NCI-H1694 (cell line): ENCODE measurements at regions not wholly inside any gene's neighbourhood (a gene's known extent, or its start where the extent isn't known, plus 50 kb on each side); places are given as distances from the start of the nearest gene placed in this dataset.

Experiments
- DNase-seq: peaks from one replicate; lab custom pipeline; 2025; lab: John Stamatoyannopoulos, UW

DNA sequence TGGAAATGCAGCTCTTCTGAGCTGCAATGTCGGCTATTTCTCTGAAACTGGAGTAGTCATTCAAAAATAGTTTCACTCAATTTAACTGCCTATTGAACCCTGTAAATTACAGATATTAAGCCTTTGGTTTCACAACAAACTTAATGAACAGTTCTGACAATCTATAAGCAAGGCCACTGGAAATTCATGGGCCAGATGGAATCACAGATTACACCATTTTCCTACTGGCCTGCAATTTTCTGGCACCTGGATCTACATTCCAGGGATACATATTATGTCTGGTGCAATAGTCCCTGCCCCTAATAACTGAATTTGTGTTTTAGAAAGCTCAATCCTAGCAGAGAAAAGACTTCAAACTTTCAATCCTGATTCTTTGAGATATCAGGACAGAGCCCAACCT lies 551.7 kb downstream of the RNF144A start:
- DNase-seq: no peak

DNA sequence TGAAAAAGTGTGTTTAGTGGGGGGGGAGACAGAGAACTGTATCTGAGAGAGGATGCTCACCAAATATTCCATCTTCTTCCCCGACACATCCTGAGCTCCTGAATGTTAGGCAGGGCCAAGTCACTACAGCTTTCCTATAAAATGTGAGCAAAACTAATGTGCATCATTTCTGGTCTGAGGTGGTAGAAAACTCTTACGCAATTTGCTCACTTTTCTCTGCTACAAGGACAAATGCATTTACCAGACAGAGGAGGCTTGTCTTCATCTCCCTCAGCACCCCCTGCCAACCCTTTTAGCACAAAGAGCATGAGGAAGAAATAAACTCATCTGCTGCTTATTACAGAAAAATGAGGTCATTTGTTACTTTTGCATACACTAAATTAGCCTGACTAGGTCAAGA lies 554.0 kb downstream of the RNF144A start:
- no peak for DNase-seq

DNA sequence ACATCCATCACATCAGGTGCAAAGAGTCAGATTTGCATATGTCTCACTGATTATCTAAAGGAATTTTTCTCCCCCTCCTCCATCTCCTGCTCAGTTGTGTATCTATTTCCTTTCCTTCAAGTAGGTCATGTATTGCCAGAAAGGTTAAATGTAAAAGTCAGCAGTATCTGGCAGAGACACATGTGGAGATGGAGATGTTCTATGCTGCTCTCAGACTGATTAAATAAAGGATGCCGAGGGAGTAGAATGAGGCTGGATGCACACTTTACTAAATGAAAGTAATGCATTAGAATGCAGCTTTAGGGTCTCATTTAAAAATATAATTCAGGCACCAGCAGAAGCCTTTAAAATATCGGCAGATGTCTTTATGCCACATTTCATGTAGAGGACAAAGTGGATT lies 555.3 kb downstream of the RNF144A start:
- DNase-seq: no peak

DNA sequence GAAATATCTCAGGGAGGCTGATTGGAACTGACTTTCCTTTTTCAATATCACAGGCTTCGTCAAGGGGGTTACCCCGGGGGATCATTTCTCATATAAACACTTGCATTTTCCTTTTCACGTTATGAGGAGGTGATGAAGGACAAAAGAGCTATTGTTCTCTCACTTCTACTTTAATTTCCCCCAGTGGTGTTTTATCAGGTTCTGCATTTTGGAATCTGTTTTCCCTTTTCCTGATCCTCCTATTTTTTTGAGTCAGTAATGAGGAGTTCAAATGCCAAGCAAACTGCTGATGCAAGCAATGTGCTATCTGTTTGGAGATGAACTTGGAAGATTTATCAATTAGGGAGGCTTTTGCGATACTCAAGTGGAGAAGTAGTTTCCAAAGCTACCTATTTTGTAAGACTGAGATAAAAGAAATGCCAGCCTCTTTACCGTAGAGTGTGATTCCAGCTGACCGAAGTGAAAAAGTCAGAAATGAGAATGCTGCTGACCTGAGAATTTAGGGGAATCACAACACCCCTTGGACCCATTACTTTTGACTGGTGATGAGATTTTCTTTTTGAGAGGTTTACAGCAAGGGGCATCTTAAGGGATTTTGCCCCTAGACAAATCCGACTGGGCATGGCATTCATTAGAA lies 556.0 kb downstream of the RNF144A start:
- DNase-seq: no peak

DNA sequence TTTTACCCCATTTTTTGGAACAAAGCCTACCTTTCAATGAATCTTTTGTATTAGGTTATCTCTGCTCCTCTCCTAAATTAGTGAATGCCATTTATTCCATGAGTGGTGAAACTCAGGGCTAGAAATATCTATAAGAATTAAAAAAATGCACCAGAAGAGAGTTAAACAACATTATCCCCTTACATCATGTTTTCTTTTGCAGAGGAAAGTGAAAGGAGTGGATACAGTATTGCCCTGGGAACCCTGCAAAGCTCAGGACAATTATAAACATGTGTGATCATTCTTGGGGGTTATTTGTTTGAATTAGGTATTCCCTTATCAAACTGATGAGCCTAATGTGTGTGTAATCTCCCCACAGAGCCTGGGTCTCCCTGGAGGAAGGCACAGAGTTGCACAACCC lies 559.2 kb downstream of the RNF144A start:
- DNase-seq: no peak

DNA sequence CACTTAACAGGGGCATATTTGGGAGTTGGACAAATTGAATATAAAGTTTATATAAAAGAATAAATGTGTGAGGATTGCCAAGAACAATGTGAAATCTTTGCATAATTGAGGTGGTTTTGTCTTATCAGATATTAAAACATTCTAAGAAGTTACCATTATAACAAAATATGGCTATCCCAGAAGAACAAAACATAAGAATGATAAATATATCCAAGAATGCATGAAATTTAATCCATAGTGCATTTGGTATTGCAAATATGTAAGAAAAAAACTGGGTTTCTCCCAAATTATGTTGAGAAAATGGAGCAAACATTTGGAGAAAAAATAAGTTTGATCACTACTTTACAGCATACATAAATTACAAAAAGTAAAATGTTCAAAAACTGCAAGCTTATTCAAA lies 562.4 kb downstream of the RNF144A start:
- DNase-seq: no peak

DNA sequence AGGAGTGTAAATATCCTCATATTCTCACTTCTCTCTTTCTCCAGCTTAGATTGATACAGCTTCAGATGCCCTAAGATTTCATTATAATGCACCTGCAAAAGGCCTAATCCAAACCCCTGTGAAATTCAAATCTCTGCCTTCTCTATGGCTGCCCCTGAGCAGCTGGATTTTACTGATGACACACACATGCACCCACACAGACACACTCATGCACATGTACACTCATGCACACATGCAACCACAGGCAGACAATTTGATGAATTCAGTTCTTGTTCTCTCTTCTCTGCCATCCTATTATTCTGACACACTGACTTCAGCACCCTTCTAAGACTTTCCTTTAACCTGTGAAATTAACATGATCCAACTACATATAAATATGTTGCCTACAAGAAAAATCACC lies 563.2 kb downstream of the RNF144A start:
- DNase-seq: no peak

DNA sequence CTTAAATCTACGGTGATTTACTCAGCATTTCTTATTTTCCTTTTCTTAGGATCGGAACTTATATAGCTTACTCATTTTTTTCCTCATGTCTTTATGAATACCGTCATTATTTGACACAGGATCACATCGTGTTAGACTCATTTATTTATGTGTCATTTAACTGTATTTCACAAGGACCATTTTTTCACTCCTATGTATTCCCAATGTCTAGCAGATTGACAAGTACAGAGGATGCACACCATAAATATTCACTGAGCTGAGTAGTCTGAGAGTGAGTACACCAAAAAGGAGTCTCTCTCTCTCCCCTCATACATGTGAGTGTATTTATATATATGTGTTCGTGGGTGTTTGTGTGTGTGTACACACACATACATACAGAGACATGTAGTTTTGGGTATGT lies 573.5 kb downstream of the RNF144A start:
- no peak for DNase-seq

DNA sequence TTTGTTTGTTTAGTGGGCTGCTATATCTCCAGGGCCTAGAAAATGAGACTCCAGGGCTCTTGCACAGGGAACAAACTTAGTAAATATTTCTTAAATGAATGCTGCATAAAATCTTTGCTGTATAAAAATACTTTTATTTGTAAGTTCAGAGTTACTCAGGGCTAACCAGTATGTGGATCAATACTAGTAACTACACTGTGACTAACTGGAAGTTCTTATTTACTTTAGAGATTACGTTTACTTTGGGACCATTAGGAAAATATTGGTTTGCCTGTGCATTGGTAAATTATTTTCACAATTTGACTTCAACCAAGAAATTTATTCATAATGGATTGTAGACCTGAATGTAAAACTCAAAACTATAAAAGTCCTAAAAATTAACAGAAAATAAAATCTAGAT lies 575.5 kb downstream of the RNF144A start:
- no peak for DNase-seq

DNA sequence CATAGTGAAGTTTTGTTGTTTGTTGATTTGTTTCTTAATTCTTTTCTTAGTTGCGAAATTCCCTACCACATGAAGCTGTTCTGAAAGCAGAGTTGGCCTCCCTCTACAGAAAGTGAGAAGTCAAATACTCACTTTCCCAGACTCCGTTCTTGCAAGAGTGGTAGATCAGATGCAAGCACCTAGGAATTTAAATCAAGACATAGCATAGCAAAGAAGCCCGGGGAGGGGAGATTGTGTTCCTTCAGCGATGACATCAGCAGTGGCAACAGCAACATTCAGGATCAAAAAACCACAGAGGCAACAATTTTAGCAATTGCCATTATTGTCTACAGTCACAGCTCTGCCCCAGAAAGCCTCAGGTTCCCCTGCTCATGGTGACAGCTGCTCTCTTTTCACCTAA lies 580.0 kb downstream of the RNF144A start:
- no peak for DNase-seq

DNA sequence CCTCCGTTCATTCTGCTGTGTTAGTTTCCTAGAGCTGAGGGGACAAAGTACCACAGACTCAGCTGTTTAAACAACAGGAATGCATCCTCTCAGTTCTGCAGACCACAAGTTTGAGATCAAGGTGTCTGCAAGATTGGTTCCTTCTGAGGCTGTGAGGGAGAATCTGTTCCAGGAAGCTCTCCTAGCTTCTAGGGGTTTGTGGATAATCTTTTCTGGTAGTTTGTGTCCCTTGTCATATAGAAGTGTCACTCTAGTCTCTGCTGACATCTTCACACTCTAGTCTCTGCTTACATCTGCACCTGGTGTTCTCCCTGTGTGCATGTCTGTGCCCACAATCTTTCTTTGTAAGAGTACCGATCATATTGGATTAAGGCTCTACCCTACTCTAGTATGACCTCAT lies 581.8 kb downstream of the RNF144A start:
- no peak for DNase-seq

DNA sequence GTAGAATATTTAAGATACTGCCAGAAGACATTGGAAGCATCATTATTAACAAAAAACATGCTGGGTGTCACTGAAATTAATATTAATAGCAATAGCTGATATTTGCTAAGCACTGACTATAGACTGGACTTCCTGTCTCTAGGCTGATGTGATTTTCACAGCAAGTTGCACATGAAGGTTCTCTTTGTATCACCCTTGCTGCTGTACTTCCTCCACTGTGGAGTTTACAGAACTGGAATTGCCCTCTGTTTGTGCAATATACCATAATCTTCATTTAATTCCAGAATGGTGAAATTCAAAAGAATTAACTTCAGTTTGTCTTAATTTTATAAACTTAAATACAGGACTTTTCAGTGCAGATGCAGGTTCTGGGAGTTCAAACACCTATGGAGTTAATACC lies 585.1 kb downstream of the RNF144A start:
- DNase-seq: no peak

DNA sequence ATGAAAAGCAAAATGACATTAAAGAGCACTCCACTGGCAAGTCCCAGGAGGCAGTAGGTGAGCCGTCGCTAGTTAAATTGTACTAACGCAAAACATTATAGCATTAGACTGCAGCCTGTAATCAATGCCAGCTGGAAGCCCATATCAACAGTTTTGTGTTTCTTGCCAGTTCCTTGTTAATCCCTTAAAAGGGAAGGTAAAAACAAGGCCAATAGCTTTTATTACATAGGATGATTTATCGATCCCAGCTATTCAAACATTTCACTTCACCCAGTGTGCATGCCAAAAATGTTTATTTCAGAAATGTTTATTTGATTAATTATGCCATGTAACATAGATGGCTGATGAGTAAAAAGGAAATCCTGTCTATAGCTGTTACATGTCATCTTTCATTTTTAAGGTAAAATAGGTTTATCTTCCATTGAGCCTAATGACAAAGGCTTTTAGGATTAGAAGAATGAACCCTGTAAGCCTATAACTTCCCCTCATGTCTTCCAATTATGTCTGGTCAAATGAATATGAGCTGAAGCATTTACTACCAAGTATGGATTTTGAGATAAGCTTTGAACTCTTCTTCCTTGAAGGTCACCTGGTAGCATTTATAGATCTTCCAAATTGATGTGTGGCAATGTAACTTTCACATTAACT lies 591.2 kb downstream of the RNF144A start:
- no peak for DNase-seq

DNA sequence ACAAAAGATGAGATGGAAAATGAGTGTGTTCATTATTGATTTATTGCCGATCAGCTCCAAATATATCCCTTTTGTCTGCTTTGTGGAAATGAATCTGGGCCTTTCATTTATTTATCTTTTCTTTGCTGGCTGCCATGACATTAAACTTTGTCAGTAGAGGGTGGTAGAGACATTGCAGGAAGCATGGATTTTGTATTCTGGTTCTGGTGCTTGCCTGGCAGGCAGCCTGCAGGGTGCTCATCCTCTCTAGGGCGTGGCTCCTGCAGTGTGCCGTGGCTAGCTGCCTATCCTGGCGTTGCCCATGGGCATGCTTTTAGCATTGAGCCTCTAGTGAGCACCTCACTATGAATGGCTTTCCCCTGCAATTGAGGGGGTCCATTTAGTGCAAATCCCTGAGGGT lies 593.1 kb downstream of the RNF144A start:
- DNase-seq: no peak

DNA sequence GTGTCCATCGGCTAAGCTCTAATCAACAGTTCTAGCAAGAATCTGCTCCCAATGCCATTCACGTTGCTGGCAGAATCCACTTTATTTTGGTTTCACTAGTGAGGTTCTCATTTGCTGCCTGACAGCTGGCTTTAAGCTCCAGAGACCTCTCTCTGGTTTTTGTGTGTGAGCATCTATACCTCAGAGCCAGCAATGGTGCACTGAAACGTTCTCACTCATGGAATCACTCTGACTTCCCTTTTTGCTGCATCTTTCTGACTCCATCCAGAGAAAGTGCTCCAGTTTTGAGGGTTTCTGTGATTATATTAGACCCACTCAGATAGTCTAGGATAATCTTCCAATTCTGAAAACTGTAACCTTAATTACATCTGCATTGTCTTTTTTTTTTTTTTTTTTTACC lies 596.6 kb downstream of the RNF144A start:
- DNase-seq: no peak

DNA sequence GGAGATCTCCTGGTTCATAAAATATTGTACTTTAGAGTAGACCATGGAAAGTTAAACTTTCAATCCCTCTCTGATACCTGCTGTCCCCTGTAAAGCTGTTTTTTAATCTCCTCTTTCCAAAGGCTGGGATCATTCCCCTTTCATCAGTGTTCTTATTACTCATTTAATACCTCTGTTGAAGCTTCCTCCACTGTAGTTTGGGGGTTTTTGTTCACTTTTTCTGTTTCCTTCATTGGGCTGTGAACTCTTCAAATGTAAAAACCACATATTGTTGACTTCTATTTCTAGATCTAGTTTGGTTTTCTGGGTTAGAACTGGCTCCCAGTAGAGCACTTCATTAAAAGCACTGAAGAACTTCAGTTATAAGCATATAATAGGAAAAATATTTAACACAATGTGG lies 598.1 kb downstream of the RNF144A start:
- DNase-seq: no peak

DNA sequence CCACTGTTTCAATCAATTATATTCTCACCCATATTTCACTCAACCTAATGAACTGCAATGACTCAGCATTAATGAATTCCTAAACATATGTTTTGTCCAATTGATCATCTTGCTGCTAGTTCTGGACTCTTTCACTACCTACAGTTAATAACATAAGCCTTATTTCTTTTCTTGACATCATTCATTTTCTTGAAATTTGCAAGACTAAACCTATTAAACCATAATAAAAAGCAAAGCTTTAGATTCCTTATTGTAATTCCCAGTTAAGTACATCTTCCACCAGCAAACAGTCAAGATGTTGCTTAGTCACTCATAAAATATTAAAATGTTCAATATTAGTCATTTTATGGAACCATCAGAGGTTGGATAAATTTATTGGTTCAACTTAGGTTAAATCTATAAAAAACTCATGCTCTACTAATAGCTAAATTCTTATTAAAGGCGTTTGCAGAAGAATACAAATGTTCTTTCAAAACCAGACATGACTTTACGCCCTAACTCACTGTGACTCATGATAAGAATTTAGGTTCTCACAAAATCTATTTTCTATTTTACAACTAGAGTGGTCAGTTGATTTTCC lies 599.4 kb downstream of the RNF144A start:
- DNase-seq: no peak

DNA sequence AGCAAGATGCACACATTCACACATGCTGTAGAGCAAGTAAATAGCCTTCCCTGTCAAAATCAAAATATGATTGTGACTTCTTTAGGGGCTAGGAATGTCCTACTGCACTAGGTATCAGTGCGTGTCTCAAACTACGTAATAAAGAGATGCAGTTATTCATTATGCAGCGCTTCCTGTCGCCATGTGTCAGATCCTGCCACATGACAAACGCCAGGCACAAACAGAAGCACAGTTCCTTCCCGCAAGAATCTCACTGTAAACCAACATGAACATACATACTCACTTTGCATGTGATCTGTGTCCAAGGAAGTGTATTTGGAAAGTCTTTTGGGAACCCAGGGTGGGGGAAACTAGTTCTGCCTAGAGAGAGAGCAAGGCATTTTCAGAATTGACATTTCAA lies 599.9 kb downstream of the RNF144A start:
- no peak for DNase-seq

DNA sequence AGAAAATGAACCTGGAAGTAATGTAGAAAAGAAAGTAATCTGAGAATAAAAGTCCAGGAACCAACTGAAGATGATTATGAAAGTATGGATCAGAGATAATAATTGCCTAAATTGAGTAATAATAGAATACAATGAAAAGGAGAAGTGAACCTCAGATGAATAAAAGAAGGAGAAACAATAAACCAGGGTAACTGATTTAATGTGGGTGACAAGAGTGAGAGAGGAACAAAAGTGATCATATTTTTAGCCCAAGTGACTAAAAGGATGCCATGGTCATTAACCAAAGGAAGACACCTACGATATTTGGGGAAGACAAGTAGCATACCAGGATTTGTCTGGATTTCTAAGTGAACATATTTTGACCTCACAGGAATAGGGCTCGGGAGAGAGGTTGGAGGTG lies 600.6 kb downstream of the RNF144A start:
- DNase-seq: no peak

DNA sequence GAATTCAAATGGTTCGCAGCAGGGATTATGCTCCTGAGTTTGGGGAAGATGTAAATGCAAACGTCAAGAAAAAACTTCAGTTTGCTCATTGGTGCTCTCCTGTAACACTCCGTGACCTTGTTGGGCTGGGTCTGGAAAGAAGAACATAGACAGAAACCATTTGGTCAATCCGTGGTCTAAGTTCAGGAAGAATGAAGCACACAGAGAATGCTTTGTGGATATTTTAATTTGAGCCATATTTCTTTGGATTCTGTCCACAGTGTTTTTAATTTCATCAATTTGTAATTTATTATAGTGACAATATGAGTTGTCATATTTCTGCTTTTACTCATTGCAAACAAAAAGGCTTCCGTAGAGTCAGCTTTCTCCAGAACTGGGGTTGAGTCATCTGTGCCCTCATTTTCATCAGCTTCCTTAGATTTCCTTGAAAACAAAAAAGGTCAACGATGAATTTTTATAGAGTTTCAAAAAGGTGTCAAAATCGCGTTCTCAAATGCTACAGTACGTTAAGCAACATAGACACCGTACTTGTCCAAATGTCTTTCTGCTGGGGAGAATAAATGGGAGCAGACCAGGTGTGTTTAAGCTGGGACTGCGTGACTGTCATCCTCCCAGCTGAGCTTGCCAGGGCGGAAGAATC lies 606.4 kb downstream of the RNF144A start:
- DNase-seq: no peak

DNA sequence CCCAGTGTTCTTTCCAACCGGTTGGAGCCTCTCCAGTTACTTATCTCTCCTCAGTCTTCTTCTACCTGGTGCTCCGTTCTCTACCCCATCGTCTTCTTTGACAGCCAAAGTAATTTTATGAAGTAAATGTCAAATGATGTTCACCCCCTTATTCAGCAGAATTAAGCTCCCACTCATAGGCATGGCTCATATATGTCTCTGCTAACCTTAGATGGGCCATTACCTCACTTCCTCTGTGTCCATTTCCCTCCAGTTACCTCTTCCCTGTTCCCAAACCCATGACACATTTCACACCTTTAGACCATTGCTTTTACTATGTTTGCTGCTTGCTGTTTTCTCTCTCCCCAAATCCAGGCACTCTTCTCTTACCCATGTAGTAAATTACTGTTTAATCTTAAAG lies 607.0 kb downstream of the RNF144A start:
- no peak for DNase-seq

DNA sequence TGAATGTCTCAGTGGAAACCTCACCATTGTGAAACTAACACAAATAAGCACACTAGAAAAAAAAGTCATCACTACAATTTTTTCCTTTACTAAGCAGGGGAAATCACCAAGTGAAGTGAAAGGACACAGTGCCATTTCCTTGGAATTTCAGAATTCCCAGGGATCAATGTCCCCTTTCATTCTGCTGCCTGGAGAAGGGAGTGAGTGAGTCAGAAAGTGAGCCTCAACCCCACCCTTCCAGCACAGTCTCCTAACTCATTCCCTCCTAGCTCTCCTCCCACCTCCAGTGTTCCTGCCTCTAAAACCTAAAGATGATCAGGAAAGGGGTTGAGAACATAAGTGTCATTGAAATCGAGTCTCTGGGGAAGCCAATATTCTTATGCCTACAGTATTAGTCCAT lies 608.5 kb downstream of the RNF144A start:
- no peak for DNase-seq

DNA sequence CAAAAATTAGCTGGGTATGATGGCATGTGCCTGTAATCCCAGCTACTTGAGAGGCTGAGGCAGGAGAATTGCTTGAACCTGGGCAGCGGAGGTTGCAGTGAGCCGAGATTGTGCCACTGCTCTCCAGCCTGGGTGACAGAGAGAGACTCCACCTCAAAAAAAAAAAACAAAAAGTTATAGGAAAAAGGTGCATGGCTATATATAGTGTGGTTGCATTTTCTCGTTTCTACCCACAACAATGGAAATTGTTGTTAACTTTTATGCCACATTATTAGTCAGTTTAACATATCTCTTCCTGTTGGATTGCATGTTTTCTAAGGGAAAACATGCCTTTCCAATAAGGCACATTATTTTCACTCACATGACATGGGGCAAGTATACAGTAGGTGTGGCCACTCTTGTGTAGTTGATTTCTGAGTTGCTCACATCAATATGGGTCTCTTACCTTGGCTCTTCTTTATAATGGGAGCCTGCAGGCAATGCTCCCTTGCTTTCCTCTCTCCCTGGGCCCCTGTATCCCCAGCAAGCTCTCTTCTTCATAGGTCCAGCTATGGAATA lies 610.0 kb downstream of the RNF144A start:
- no peak for DNase-seq
